Activated T-cell treated with anti-CD3 and anti-CD28 coated beads for 1 hour (primary cell): ENCODE measurements at regions not wholly inside any gene's neighbourhood (a gene's known extent, or its start where the extent isn't known, plus 50 kb on each side); places are given as distances from the start of the nearest gene placed in this dataset.
"Not testable (repeated sequence)": the region's sequence is repeated elsewhere in the genome, so short reads cannot be mapped to it uniquely, and the experiment has no call there.

Source experiments
- DNase-seq: peaks from one replicate; pipeline ENCODE4 v3.0.0-alpha.2; 2020; ENCODE audit warnings: low read depth

- DNase-seq = no peak
Observed at GRCh38 chr18:39365836-39366485, 1800.4 kb upstream of the CELF4 start.

- DNase-seq = no peak
Observed at GRCh38 chr18:39360072-39360471, 1794.5 kb upstream of the CELF4 start.

GRCh38 chr18:39359636-39360035, 1794.0 kb upstream of the CELF4 start:
- DNase-seq = no peak

GRCh38 chr18:39350945-39351344, 1785.3 kb upstream of the CELF4 start:
- no peak for DNase-seq

- no peak for DNase-seq
Observed at GRCh38 chr18:39349801-39350200, 1784.2 kb upstream of the CELF4 start.

- DNase-seq = no peak
Observed at GRCh38 chr18:39348757-39349156, 1783.2 kb upstream of the CELF4 start.

GRCh38 chr18:39347701-39348100, 1782.1 kb upstream of the CELF4 start:
- DNase-seq = no peak

- DNase-seq = no peak
Observed at GRCh38 chr18:39346916-39347315, 1781.3 kb upstream of the CELF4 start.

- DNase-seq = no peak
Observed at GRCh38 chr18:39345321-39345720, 1779.7 kb upstream of the CELF4 start.

GRCh38 chr18:39344487-39344886, 1778.9 kb upstream of the CELF4 start:
- DNase-seq = no peak

GRCh38 chr18:39341129-39341528, 1775.5 kb upstream of the CELF4 start:
- DNase-seq = no peak

- DNase-seq = no peak
Observed at GRCh38 chr18:39340418-39340817, 1774.8 kb upstream of the CELF4 start.

- DNase-seq = no peak
Observed at GRCh38 chr18:39329496-39330275, 1764.1 kb upstream of the CELF4 start.

- DNase-seq = no peak
Observed at GRCh38 chr18:39326772-39327171, 1761.2 kb upstream of the CELF4 start.

GRCh38 chr18:39325973-39326372, 1760.4 kb upstream of the CELF4 start:
- no peak for DNase-seq

GRCh38 chr18:39319141-39319540, 1753.5 kb upstream of the CELF4 start:
- DNase-seq = no peak

- DNase-seq = no peak
Observed at GRCh38 chr18:39318462-39318861, 1752.9 kb upstream of the CELF4 start.

- DNase-seq = no peak
Observed at GRCh38 chr18:39318008-39318407, 1752.4 kb upstream of the CELF4 start.

- no peak for DNase-seq
Observed at GRCh38 chr18:39314595-39314994, 1749.0 kb upstream of the CELF4 start.

- DNase-seq = no peak
Observed at GRCh38 chr18:39313992-39314391, 1748.4 kb upstream of the CELF4 start.

GRCh38 chr18:39311111-39311712, 1745.6 kb upstream of the CELF4 start:
- no peak for DNase-seq

GRCh38 chr18:39308931-39309521, 1743.4 kb upstream of the CELF4 start:
- DNase-seq = not testable (repeated sequence)

GRCh38 chr18:39305766-39306165, 1740.2 kb upstream of the CELF4 start:
- no peak for DNase-seq
